Testis (tissue), 2 donors: ENCODE measurements at regions not wholly inside any gene's neighbourhood (a gene's known extent, or its start where the extent isn't known, plus 50 kb on each side); places are given as distances from the start of the nearest gene placed in this dataset.

Experiments
- POLR2A ChIP-seq: fragments of 450-650 bp; IDR thresholded peaks from one replicate; pipeline ENCODE4 v1.6.1; 2017; ENCODE audit warnings: antibody characterized with exemption, mild to moderate bottlenecking, moderate library complexity
- TF ChIP-seq, protein P1 (sequence below), 3 experiments: fragments of 450-650 bp in 2 of 3; fragments of 200-600 bp in 1 of 3; sonication (generic) in 1 of 3; IDR thresholded peaks; one replicate each; pipeline ENCODE4 v1.5.1; 2016 to 2019; ENCODE audit warnings: antibody characterized with exemption in 3 of 3, mild to moderate bottlenecking in 2 of 3, moderate library complexity in 1 of 3

GRCh38 chr1:99476058-99476457, 169.9 kb upstream of the PALMD start:
- TF ChIP-seq, protein P1, sequence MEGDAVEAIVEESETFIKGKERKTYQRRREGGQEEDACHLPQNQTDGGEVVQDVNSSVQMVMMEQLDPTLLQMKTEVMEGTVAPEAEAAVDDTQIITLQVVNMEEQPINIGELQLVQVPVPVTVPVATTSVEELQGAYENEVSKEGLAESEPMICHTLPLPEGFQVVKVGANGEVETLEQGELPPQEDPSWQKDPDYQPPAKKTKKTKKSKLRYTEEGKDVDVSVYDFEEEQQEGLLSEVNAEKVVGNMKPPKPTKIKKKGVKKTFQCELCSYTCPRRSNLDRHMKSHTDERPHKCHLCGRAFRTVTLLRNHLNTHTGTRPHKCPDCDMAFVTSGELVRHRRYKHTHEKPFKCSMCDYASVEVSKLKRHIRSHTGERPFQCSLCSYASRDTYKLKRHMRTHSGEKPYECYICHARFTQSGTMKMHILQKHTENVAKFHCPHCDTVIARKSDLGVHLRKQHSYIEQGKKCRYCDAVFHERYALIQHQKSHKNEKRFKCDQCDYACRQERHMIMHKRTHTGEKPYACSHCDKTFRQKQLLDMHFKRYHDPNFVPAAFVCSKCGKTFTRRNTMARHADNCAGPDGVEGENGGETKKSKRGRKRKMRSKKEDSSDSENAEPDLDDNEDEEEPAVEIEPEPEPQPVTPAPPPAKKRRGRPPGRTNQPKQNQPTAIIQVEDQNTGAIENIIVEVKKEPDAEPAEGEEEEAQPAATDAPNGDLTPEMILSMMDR (IDR thresholded peaks at IDR 0.05): no peak
- no peak for TF ChIP-seq POLR2A
